Body of pancreas (tissue), 4 donors: ENCODE measurements at regions not wholly inside any gene's neighbourhood (a gene's known extent, or its start where the extent isn't known, plus 50 kb on each side); places are given as distances from the start of the nearest gene placed in this dataset.

Experiments used
- CTCF ChIP-seq, 7 experiments: fragments of 450-650 bp in 4 of 7; fragments of 200-600 bp in 3 of 7; sonication (generic) in 3 of 7; IDR thresholded peaks; one replicate each; pipeline ENCODE4 v1.5.1; 2016 to 2019; ENCODE audit warnings: antibody characterized with exemption in 7 of 7
- POLR2A ChIP-seq, 3 donors: fragments of 450-650 bp; IDR thresholded peaks; one replicate each; pipeline ENCODE4 v1.6.1; 2016; ENCODE audit warnings: antibody characterized with exemption in 3 of 3, mild to moderate bottlenecking in 2 of 3

GRCh38 chr12:105862163-105862821, 276.5 kb downstream of the NUAK1 start:
- TF ChIP-seq CTCF (IDR thresholded peaks at IDR 0.05) = no peak
- TF ChIP-seq POLR2A (IDR thresholded peaks at IDR 0.05) = no peak
